Bone marrow (tissue), 2 donors: ENCODE measurements at regions not wholly inside any gene's neighbourhood (a gene's known extent, or its start where the extent isn't known, plus 50 kb on each side); places are given as distances from the start of the nearest gene placed in this dataset.
"Not testable (repeated sequence)": the region's sequence is repeated elsewhere in the genome, so short reads cannot be mapped to it uniquely, and the experiment has no call there.

Experiments used
- DNase-seq, 2 donors: peaks; one replicate each; lab custom pipeline; 2025; lab: John Stamatoyannopoulos, UW

- no peak for DNase-seq
Observed at GRCh38 chr6:4256969-4257368, 121.6 kb upstream of the ECI2 start.

- no peak for DNase-seq
Observed at GRCh38 chr6:4253604-4254231, 118.3 kb upstream of the ECI2 start.

GRCh38 chr6:4252445-4252844 is 117.1 kb upstream of the ECI2 start:
- not testable (repeated sequence) for DNase-seq

- DNase-seq, result no peak
Observed at GRCh38 chr6:4250645-4251044, 115.3 kb upstream of the ECI2 start.

- not testable (repeated sequence) for DNase-seq
Observed at GRCh38 chr6:4243832-4244231, 108.5 kb upstream of the ECI2 start.

GRCh38 chr6:4243237-4243636 is 107.9 kb upstream of the ECI2 start:
- DNase-seq, result no peak

GRCh38 chr6:4242601-4243000 is 107.2 kb upstream of the ECI2 start:
- no peak for DNase-seq

GRCh38 chr6:4240148-4240547 is 104.8 kb upstream of the ECI2 start:
- DNase-seq, result no peak

- DNase-seq, result no peak
Observed at GRCh38 chr6:4225161-4225872, 89.9 kb upstream of the ECI2 start.

- no peak for DNase-seq
Observed at GRCh38 chr6:4224067-4224978, 88.9 kb upstream of the ECI2 start.

GRCh38 chr6:4220558-4220957 is 85.2 kb upstream of the ECI2 start:
- no peak for DNase-seq

- DNase-seq, result not testable (repeated sequence)
Observed at GRCh38 chr6:4218619-4219317, 83.4 kb upstream of the ECI2 start.

GRCh38 chr6:4212588-4212987 is 77.2 kb upstream of the ECI2 start:
- no peak for DNase-seq

- DNase-seq, result no peak
Observed at GRCh38 chr6:4210629-4211419, 75.4 kb upstream of the ECI2 start.

GRCh38 chr6:4209196-4209595 is 73.8 kb upstream of the ECI2 start:
- no peak for DNase-seq

GRCh38 chr6:4208158-4208557 is 72.8 kb upstream of the ECI2 start:
- no peak for DNase-seq

GRCh38 chr6:4203642-4204417 is 68.5 kb upstream of the ECI2 start:
- not testable (repeated sequence) for DNase-seq

GRCh38 chr6:4192627-4193026 is 57.3 kb upstream of the ECI2 start:
- DNase-seq, result no peak

GRCh38 chr6:4192173-4192572 is 56.8 kb upstream of the ECI2 start:
- no peak for DNase-seq

GRCh38 chr6:4191271-4191721 is 55.9 kb upstream of the ECI2 start:
- DNase-seq, result no peak
